OCI-LY1 (cell line): ENCODE measurements at regions not wholly inside any gene's neighbourhood (a gene's known extent, or its start where the extent isn't known, plus 50 kb on each side); places are given as distances from the start of the nearest gene placed in this dataset.

ENCODE experiments used
- H2AFZ ChIP-seq: fragments of 200-600 bp; sonication (generic), shearing (Covaris generic); 2 replicates; pipeline ENCODE4 v1.6.0; 2014; ENCODE audit warnings: antibody characterized with exemption, mild to moderate bottlenecking, low read length
- H3F3A ChIP-seq: fragments of 200-600 bp; sonication (generic), shearing (Covaris generic); 2 replicates; pipeline ENCODE4 v1.6.0; 2014; ENCODE audit warnings: mild to moderate bottlenecking, antibody characterized with exemption, low read length, moderate library complexity; ENCODE audit not compliant: insufficient read depth
- H3K27ac ChIP-seq: fragments of 200-600 bp; sonication (generic); 2 replicates; pipeline ENCODE4 v1.5.1; 2014; ENCODE audit warnings: low read length, mixed run types, mild to moderate bottlenecking, low read depth; ENCODE audit not compliant: poor library complexity, severe bottlenecking
- H3K27me3 ChIP-seq: fragments of 200-600 bp; sonication (generic); 2 replicates; pipeline ENCODE4 v1.6.0; 2014; ENCODE audit warnings: antibody characterized with exemption, mild to moderate bottlenecking, low read length, moderate library complexity; ENCODE audit not compliant: insufficient read depth
- H3K36me3 ChIP-seq: fragments of 200-600 bp; sonication (generic); 2 replicates; pipeline ENCODE4 v1.6.1; 2014; ENCODE audit warnings: mild to moderate bottlenecking, antibody characterized with exemption, low read length, moderate library complexity, mixed read lengths; ENCODE audit not compliant: insufficient read depth
- H3K4me1 ChIP-seq: fragments of 200-600 bp; sonication (generic); 2 replicates; pipeline ENCODE4 v1.5.1; 2014; ENCODE audit warnings: mild to moderate bottlenecking, low read length, moderate library complexity; ENCODE audit not compliant: insufficient read depth, severe bottlenecking
- H3K4me2 ChIP-seq: fragments of 200-600 bp; sonication (generic), shearing (Covaris generic); 2 replicates; pipeline ENCODE4 v1.6.1; 2014; ENCODE audit warnings: low read length
- H3K4me3 ChIP-seq: fragments of 200-600 bp; sonication (generic); 2 replicates; pipeline ENCODE4 v1.5.1; 2014; ENCODE audit warnings: low read length, low read depth, mild to moderate bottlenecking, mixed read lengths; ENCODE audit not compliant: poor library complexity, severe bottlenecking
- H3K79me2 ChIP-seq: fragments of 200-600 bp; shearing (Covaris generic); 2 replicates; pipeline ENCODE4 v1.6.1; 2016; ENCODE audit warnings: mixed run types, low read length, mixed read lengths; ENCODE audit not compliant: insufficient read depth
- H3K9ac ChIP-seq: fragments of 200-600 bp; sonication (generic), shearing (Covaris generic); 2 replicates; pipeline ENCODE4 v1.6.1; 2014; ENCODE audit warnings: mild to moderate bottlenecking, low read length, mixed read lengths
- H3K9me2 ChIP-seq: fragments of 200-600 bp; sonication (generic), shearing (Covaris generic); 2 replicates; pipeline ENCODE4 v1.6.1; 2014; ENCODE audit warnings: low read depth, mild to moderate bottlenecking, low read length, mixed read lengths
- H3K9me3 ChIP-seq: fragments of 200-600 bp; shearing (Covaris generic); 2 replicates; pipeline ENCODE4 v1.6.1; 2014; ENCODE audit warnings: low read length, mixed read lengths
- H4K20me1 ChIP-seq: fragments of 200-600 bp; sonication (generic), shearing (Covaris generic); 2 replicates; pipeline ENCODE4 v1.6.0; 2016; ENCODE audit warnings: mild to moderate bottlenecking, low read length; ENCODE audit not compliant: insufficient read depth
- CTCF ChIP-seq: fragments of 200-600 bp; sonication (generic), shearing (Covaris generic); IDR thresholded peaks from 2 replicates; pipeline ENCODE4 v1.5.1; 2017; ENCODE audit warnings: mild to moderate bottlenecking, antibody characterized with exemption, low read length, moderate library complexity, mixed read lengths
- EZH2 ChIP-seq: fragments of 200-600 bp; sonication (generic), shearing (Covaris generic); IDR thresholded peaks from 2 replicates; pipeline ENCODE4 v1.8.0; 2017; ENCODE audit warnings: borderline replicate concordance, mixed run types, mild to moderate bottlenecking, antibody characterized with exemption, low read length, moderate library complexity, mixed read lengths

- H3K9me2 ChIP-seq: no peaks in the 10 kb centered on the region
- H3K27ac ChIP-seq: peak overlapping the region; percentile 14
- TF ChIP-seq EZH2 (no peak), CTCF (no peak)
Measured at GRCh38 chr12:14314801-14315200, 50.7 kb upstream of the ATF7IP start.

GRCh38 chr12:14315501-14315900 lies 50.0 kb upstream of the ATF7IP start:
- Histone ChIP-seq H3F3A (no peaks in the 10 kb centered on the region), H3K4me3 (no peak overlapping the region), H3K36me3 (no peaks in the 10 kb centered on the region), H3K4me2 (no peak overlapping the region), H3K9me2 (no peaks in the 10 kb centered on the region), H3K4me1 (peaks cover 10% of the 10 kb centered on the region), H3K27me3 (no peaks in the 10 kb centered on the region), H3K9me3 (peaks cover 6% of the 10 kb centered on the region; the same call in 1 of the 2 replicates), H4K20me1 (no peaks in the 10 kb centered on the region), H3K79me2 (no peaks in the 10 kb centered on the region), H2AFZ (no peak overlapping the region), H3K27ac (peak overlapping the region; percentile 14), H3K9ac (no peak overlapping the region)
- TF ChIP-seq EZH2: no peak
- no peak for TF ChIP-seq CTCF

More at GRCh38 chr12:14314801-14315200, 50.7 kb upstream of the ATF7IP start:
- Histone ChIP-seq H4K20me1 (no peaks in the 10 kb centered on the region), H2AFZ (no peak overlapping the region), H3K4me2 (no peak overlapping the region), H3K9ac (no peak overlapping the region), H3F3A (no peaks in the 10 kb centered on the region), H3K9me3 (peaks cover 6% of the 10 kb centered on the region; the same call in 1 of the 2 replicates), H3K79me2 (no peaks in the 10 kb centered on the region), H3K4me1 (peaks cover 10% of the 10 kb centered on the region), H3K27me3 (no peaks in the 10 kb centered on the region), H3K36me3 (no peaks in the 10 kb centered on the region), H3K4me3 (no peak overlapping the region)
